H9 (cell line): ENCODE measurements at regions not wholly inside any gene's neighbourhood (a gene's known extent, or its start where the extent isn't known, plus 50 kb on each side); places are given as distances from the start of the nearest gene placed in this dataset.

Source experiments
- DNase-seq: peaks from one replicate; pipeline ENCODE4 v3.0.0-alpha.2; 2017
- H2AFZ ChIP-seq: one replicate; pipeline ENCODE4 v1.6.1; 2013; ENCODE audit warnings: mild to moderate bottlenecking, low read length, control low read depth, moderate library complexity
- H2AK5ac ChIP-seq: 2 replicates; pipeline ENCODE4 v1.6.1; 2013; ENCODE audit warnings: low read length, control low read depth, mixed read lengths; ENCODE audit not compliant: insufficient read length
- H2BK120ac ChIP-seq: one replicate; pipeline ENCODE4 v1.6.1; 2013; ENCODE audit warnings: low read depth, mild to moderate bottlenecking, low read length, control low read depth, inconsistent platforms; ENCODE audit not compliant: poor library complexity, severe bottlenecking
- H2BK12ac ChIP-seq: 2 replicates; pipeline ENCODE4 v1.6.1; 2013; ENCODE audit warnings: low read length, control low read depth, mixed read lengths, low read depth; ENCODE audit not compliant: insufficient read length
- H2BK15ac ChIP-seq: 2 replicates; pipeline ENCODE4 v1.6.1; 2013; ENCODE audit warnings: low read depth, low read length, control low read depth
- H2BK20ac ChIP-seq: one replicate; pipeline ENCODE4 v1.6.1; 2013; ENCODE audit warnings: low read depth, mild to moderate bottlenecking, low read length, control low read depth, inconsistent platforms; ENCODE audit not compliant: poor library complexity, severe bottlenecking
- H2BK5ac ChIP-seq: 2 replicates; pipeline ENCODE4 v1.6.1; 2013; ENCODE audit warnings: low read length, control low read depth, mixed read lengths; ENCODE audit not compliant: insufficient read length
- H3K14ac ChIP-seq: 2 replicates; pipeline ENCODE4 v1.6.1; 2013; ENCODE audit warnings: low read length, control low read depth; ENCODE audit not compliant: insufficient read depth
- H3K18ac ChIP-seq: 2 replicates; pipeline ENCODE4 v1.6.1; 2013; ENCODE audit warnings: low read depth, mild to moderate bottlenecking, mixed read lengths, low read length, control low read depth; ENCODE audit not compliant: insufficient read length
- H3K23ac ChIP-seq: 2 replicates; pipeline ENCODE4 v1.6.1; 2013; ENCODE audit warnings: low read length, control low read depth, mixed read lengths, low read depth; ENCODE audit not compliant: insufficient read length
- H3K23me2 ChIP-seq: 2 replicates; pipeline ENCODE4 v1.6.1; 2013; ENCODE audit warnings: low read depth, mild to moderate bottlenecking, mixed read lengths, low read length, control low read depth; ENCODE audit not compliant: insufficient read length, poor library complexity, severe bottlenecking
- H3K27ac ChIP-seq: 2 replicates; pipeline ENCODE4 v1.5.1; 2013; ENCODE audit warnings: low read length, control low read depth, mixed read lengths, low read depth; ENCODE audit not compliant: insufficient read length
- H3K27me3 ChIP-seq: 2 replicates; pipeline ENCODE4 v1.6.1; 2013; ENCODE audit warnings: low read length, control low read depth, inconsistent platforms; ENCODE audit not compliant: insufficient read depth
- H3K4ac ChIP-seq: 2 replicates; pipeline ENCODE4 v1.6.1; 2013; ENCODE audit warnings: low read depth, mild to moderate bottlenecking, control low read depth, inconsistent platforms, low read length, moderate library complexity
- H3K4me1 ChIP-seq: 2 replicates; pipeline ENCODE4 v1.6.1; 2013; ENCODE audit warnings: low read length, control low read depth, inconsistent platforms; ENCODE audit not compliant: insufficient read depth
- H3K4me2 ChIP-seq: 2 replicates; pipeline ENCODE4 v1.6.1; 2013; ENCODE audit warnings: low read length, control low read depth, mixed read lengths; ENCODE audit not compliant: insufficient read length, insufficient read depth
- H3K56ac ChIP-seq: 2 replicates; pipeline ENCODE4 v1.6.1; 2013; ENCODE audit warnings: low read depth, mild to moderate bottlenecking, mixed read lengths, low read length, control low read depth; ENCODE audit not compliant: insufficient read length
- H3K79me1 ChIP-seq: 2 replicates; pipeline ENCODE4 v1.6.1; 2013; ENCODE audit warnings: low read depth, mild to moderate bottlenecking, moderate library complexity, low read length, control low read depth, inconsistent platforms; ENCODE audit not compliant: insufficient read depth, poor library complexity, severe bottlenecking
- H3K79me2 ChIP-seq: 2 replicates; pipeline ENCODE4 v1.6.1; 2013; ENCODE audit warnings: low read length, control low read depth, inconsistent platforms; ENCODE audit not compliant: insufficient read depth
- H3K9ac ChIP-seq: 2 replicates; pipeline ENCODE4 v1.6.1; 2013; ENCODE audit warnings: low read length, control low read depth, mixed read lengths; ENCODE audit not compliant: insufficient read length; ENCODE audit errors: extremely low read depth
- H3K9me3 ChIP-seq: one replicate; pipeline ENCODE4 v1.6.1; 2013; ENCODE audit warnings: low read depth, low read length, inconsistent platforms; ENCODE audit not compliant: control insufficient read depth
- H3T11ph ChIP-seq: one replicate; pipeline ENCODE4 v1.6.1; 2013; ENCODE audit warnings: mild to moderate bottlenecking, low read length, control low read depth, inconsistent platforms
- H4K20me1 ChIP-seq: one replicate; pipeline ENCODE4 v1.6.1; 2013; ENCODE audit not compliant: control insufficient read depth, insufficient read length, insufficient read depth
- H4K5ac ChIP-seq: 2 replicates; pipeline ENCODE4 v1.6.1; 2013; ENCODE audit warnings: low read depth, mild to moderate bottlenecking, mixed read lengths, low read length, control low read depth; ENCODE audit not compliant: insufficient read length
- H4K8ac ChIP-seq: replicated peaks from 2 replicates; pipeline ENCODE4 v1.6.1; 2013; ENCODE audit warnings: low read length, control low read depth, mixed read lengths, low read depth; ENCODE audit not compliant: insufficient read length
- H4K91ac ChIP-seq: 2 replicates; pipeline ENCODE4 v1.6.1; 2013; ENCODE audit warnings: low read depth, mild to moderate bottlenecking, moderate library complexity, mixed read lengths, low read length, control low read depth; ENCODE audit not compliant: insufficient read length
- H3K27ac Mint-ChIP-seq, 3 experiments: 2 replicates in 2 of 3; 3 replicates in 1 of 3; pipeline ENCODE4 v1.8.0; 2020 to 2021; ENCODE audit warnings: mixed read lengths in 3 of 3, mild to moderate bottlenecking in 1 of 3, moderate library complexity in 1 of 3
- H3K27me3 Mint-ChIP-seq: 2 replicates; pipeline ENCODE4 v1.8.0; 2021; ENCODE audit warnings: low read depth, mild to moderate bottlenecking, moderate library complexity, mixed read lengths
- H3K36me3 Mint-ChIP-seq, 3 experiments: 2 replicates in 2 of 3; 3 replicates in 1 of 3; pipeline ENCODE4 v1.8.0; 2020 to 2021; ENCODE audit warnings: low read depth in 3 of 3, mixed read lengths in 3 of 3; ENCODE audit not compliant: insufficient read depth in 1 of 3
- H3K4me1 Mint-ChIP-seq, 2 experiments: 2 replicates each; pipeline ENCODE4 v1.8.0; 2020; ENCODE audit warnings: mixed read lengths in 2 of 2
- H3K4me3 Mint-ChIP-seq, 2 experiments: 2 replicates in 1 of 2; 3 replicates in 1 of 2; pipeline ENCODE4 v1.8.0; 2020 to 2021; ENCODE audit warnings: mild to moderate bottlenecking in 2 of 2, mixed read lengths in 2 of 2, moderate library complexity in 1 of 2
- H3K9me3 Mint-ChIP-seq, 2 experiments: 2 replicates in 1 of 2; 3 replicates in 1 of 2; pipeline ENCODE4 v1.8.0; 2020; ENCODE audit warnings: mild to moderate bottlenecking in 2 of 2, mixed read lengths in 2 of 2, moderate library complexity in 1 of 2
- CTCF ChIP-seq: fragments of 200-600 bp; sonication (generic); conservative IDR thresholded peaks from 3 replicates; pipeline ENCODE4 v1.8.0; 2021; ENCODE audit warnings: antibody characterized with exemption, mild to moderate bottlenecking

GRCh38 chr10:65491799-65492198 is 1434.0 kb upstream of the LRRTM3 start:
- Histone ChIP-seq H2AFZ (no peak overlapping the region), H3K79me1 (no peaks in the 10 kb centered on the region), H4K20me1 (no peaks in the 10 kb centered on the region), H3K18ac (no peak overlapping the region), H2BK120ac (no peak overlapping the region), H2BK15ac (no peak overlapping the region), H2AK5ac (no peak overlapping the region), H3K4ac (no peak overlapping the region), H4K8ac (no peak overlapping the region), H4K5ac (no peak overlapping the region), H3K56ac (no peak overlapping the region), H4K91ac (no peak overlapping the region), H3K27ac (no peak overlapping the region), H3K4me1 (no peaks in the 10 kb centered on the region), H3K14ac (no peak overlapping the region), H2BK20ac (no peak overlapping the region), H3K79me2 (no peaks in the 10 kb centered on the region), H3K23me2 (no peaks in the 10 kb centered on the region), H2BK5ac (no peak overlapping the region), H3K4me2 (no peak overlapping the region), H2BK12ac (no peak overlapping the region), H3K27me3 (no peaks in the 10 kb centered on the region), H3K9ac (no peak overlapping the region), H3K23ac (no peak overlapping the region), H3T11ph (no peak overlapping the region), H3K9me3 (no peaks in the 10 kb centered on the region)
- Mint-ChIP-seq H3K36me3 (no peaks in the 10 kb centered on the region), H3K9me3 (no peaks in the 10 kb centered on the region), H3K27me3 (no peaks in the 10 kb centered on the region), H3K27ac (no peak overlapping the region), H3K4me3 (no peak overlapping the region), H3K4me1 (no peaks in the 10 kb centered on the region)
- no peak for DNase-seq
- TF ChIP-seq CTCF: no peak
